AG09319 (cell line): ENCODE measurements at regions not wholly inside any gene's neighbourhood (a gene's known extent, or its start where the extent isn't known, plus 50 kb on each side); places are given as distances from the start of the nearest gene placed in this dataset.

ENCODE experiments used
- DNase-seq: peaks from one replicate; pipeline ENCODE4 v3.0.0-alpha.2; 2010; ENCODE audit warnings: low read depth; ENCODE audit errors: extremely low read depth
- TF ChIP-seq, protein P1 (sequence below): IDR thresholded peaks from 2 replicates; pipeline ENCODE4 v1.5.1; 2011; ENCODE audit warnings: low read depth, mild to moderate bottlenecking, inconsistent platforms, low read length, moderate library complexity

DNA sequence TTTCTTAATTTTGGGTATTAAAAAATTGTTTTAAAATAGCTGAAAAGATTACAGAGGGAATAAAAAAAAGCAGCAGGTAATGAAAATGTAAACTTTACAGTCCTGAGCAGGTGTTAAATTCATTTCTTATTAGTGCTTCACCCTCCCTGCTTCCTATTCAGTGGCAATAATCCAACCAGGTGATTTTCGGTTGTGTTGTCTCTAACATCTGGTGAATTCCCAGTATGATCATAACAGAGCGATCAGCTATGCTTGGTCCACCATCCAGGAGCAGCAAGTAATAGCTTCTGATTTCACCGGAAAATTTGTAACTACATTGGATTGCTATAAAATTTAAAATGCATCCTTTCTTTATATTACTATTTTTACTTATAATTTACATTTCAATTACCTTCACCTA lies 673.1 kb downstream of the SOCS6 start:
- TF ChIP-seq, protein P1, sequence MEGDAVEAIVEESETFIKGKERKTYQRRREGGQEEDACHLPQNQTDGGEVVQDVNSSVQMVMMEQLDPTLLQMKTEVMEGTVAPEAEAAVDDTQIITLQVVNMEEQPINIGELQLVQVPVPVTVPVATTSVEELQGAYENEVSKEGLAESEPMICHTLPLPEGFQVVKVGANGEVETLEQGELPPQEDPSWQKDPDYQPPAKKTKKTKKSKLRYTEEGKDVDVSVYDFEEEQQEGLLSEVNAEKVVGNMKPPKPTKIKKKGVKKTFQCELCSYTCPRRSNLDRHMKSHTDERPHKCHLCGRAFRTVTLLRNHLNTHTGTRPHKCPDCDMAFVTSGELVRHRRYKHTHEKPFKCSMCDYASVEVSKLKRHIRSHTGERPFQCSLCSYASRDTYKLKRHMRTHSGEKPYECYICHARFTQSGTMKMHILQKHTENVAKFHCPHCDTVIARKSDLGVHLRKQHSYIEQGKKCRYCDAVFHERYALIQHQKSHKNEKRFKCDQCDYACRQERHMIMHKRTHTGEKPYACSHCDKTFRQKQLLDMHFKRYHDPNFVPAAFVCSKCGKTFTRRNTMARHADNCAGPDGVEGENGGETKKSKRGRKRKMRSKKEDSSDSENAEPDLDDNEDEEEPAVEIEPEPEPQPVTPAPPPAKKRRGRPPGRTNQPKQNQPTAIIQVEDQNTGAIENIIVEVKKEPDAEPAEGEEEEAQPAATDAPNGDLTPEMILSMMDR, result no peak
- no peak for DNase-seq

DNA sequence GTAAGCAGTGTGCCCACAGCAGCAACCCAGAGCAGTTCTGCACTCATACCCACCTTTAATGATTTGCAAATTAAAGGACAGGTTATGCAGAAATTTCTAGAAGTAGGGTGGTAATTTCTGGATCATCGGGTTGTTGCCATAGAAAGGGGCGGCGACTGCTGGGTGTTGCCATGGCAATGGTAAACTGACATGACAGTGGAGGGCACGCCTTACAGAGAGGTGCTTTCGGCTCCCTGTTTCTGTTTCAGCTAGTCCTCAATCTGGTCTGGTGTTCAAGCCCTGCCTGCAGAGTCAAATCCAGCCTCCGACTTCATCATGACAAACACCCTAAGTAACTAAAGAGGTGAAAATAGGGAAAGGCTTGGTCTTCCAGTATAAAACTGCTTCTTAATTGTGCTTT lies 667.7 kb downstream of the SOCS6 start:
- TF ChIP-seq, protein P1, result no peak
- DNase-seq, result no peak

DNA sequence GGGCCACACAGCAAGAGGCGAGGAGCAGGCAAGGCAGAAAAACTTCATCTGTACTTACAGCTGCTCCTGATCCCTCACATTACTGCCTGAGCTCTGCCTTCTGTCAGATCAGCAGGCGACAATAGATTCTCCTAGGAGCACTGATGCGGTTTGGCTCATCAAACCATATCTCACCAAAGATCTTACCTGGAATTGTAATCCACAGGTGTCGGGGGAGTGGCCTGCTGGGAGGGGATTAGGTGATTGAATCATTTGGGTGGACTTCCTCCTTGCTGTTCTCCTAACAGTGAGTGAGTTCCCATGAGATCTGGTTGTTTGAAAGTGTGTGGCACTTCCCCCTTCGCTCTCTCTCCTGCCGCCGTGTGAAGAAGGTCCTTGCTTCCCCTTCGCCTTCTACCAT lies 647.3 kb downstream of the SOCS6 start:
- no peak for DNase-seq
- TF ChIP-seq, protein P1, result no peak

DNA sequence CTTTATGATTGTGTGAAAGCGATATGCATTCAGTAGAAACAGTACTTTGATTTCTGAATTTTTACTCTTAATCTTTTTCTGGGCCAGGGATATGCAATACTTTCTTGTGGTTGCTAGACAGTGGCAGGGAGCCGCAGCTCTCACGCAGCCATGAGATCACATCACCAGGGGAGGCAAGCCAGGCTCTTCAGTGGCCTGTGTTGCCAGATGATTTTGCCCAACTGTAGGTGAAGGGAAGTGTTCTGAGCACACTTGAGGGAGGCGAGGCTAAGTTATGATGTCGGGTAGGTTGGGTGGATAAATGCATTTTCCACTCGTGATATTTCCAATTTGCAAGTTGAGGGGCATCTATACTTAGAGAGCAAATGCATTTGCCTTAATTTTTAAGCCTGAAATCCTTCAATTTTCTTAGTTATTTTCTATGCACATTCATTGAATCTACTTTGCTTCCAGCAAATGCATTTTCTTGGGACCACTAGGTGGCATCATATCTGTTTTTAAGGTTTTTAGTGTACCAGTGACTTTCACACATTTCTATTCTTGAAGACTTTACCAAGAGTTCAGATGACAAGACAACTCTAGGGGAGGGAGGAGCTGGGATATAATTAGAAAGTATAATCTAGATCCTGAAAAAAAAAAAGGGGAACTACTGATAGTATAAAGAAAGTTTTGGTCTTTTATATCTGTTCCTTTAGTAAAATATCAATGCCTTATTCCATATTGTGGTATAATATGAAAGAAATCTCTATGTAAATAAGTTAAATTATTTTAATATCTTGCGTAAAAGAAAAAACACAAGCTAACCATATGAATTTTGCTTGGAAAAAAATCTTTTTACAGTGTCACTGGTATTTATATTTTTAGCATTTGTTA lies 643.3 kb downstream of the SOCS6 start:
- DNase-seq, result no peak
- TF ChIP-seq, protein P1, result peak; percentile 18; the same call in 1 of the 2 replicates

DNA sequence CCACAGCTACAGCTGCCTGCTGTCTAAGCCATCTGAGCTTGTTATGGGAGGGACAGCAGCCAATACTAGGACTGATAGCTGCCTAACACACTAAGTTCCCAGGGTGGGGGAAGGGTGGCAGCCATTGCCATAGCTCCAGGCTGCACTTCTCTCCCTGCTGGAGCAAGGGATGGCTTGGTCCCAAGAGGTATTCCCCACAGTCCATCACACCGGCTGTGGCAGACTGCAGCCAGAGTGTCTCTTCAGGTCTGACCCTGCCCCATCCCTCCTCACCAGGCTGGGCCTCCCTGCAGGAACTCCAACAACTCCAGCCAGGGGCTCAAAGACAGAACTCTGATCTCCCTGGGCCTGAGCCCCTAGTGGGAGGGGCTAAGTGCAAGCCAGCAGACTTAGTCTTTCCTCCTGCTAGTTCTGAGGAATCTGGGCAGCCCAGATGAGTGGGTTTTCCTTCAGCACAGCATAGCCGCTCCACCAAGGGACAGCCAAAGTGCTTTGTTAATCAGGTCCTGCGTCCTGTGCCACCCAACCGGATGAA lies 632.1 kb downstream of the SOCS6 start:
- DNase-seq, result no peak
- TF ChIP-seq, protein P1, result no peak

DNA sequence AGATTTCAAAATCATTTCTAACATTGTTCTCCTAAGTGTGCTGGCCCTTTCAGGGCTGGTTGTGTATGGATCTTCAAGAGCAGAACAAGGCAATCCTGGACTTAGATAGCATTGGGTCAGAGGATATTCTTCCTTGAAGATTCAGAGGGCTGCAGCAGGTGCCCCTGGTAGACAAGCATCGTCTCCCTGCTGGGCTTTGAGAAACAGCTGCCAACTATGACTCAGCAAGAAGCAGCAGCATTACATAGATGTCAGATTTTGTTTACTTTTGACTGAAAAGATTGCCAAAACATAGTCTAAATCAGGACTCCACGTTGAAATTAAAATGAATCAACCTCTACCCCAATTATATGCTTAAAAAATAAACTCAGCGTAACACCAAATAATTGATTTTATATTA lies 618.8 kb downstream of the SOCS6 start:
- TF ChIP-seq, protein P1, result no peak
- DNase-seq, result no peak

DNA sequence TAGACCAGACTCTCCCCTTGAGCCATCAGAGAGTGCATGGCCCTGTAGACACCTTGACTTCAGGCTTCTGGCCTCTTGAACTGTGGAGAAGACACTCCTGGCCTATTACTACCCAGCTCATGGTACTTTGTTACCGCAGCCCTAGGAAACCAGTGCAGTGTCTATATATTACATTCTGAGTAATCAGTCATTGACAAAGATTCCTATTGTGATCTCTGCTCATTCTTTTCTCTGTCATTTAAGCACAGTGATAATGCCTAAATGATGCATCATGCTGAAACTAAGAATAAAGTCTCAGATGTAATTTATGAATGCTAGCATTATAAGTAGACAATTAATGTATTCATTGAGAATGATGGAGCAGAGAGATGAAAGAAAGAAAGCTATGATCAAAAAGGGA lies 603.5 kb downstream of the SOCS6 start:
- no peak for DNase-seq
- TF ChIP-seq, protein P1, result no peak
